ENCODE measurements at regions not wholly inside any gene's neighbourhood (a gene's known extent, or its start where the extent isn't known, plus 50 kb on each side); places are given as distances from the start of the nearest gene placed in this dataset.

DNA sequence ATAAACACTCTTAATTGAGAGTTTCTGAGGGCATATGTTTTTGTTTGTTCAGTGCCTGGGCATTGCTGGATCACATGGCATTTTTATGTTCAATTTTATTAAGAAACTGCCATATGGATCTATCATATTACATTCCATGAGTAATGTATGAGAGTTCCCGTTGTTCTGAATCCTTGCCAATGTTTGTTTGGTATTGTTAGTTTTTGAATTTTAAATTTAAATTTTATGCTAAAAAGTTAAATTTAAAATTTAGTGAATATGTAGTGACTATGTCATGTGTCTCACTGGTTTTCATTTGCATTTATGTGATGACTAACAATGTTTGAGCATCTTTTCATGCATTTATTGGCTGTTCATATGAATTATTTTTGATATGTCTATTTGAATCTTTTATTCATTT lies 54.8 kb upstream of the GEMIN8 start:
- H3K36me3 ChIP-seq (ENCODE audit: insufficient read depth, low read length) = no peaks in the 10 kb centered on the region
- H3K4me2 ChIP-seq (ENCODE audit: low read depth, low read length, poor library complexity, severe bottlenecking) = no peak overlapping the region
- no peak overlapping the region for H3K9ac ChIP-seq (ENCODE audit: low read depth, low read length, poor library complexity, severe bottlenecking)
- H3K27me3 ChIP-seq (ENCODE audit: insufficient read depth, low read length, poor library complexity, severe bottlenecking) = no peaks in the 10 kb centered on the region
- H3F3A ChIP-seq (ENCODE audit: low read depth) = no peaks in the 10 kb centered on the region
- H3K4me1 ChIP-seq (ENCODE audit: insufficient read depth, low read length, poor library complexity, severe bottlenecking) = no peaks in the 10 kb centered on the region
- TF ChIP-seq CTCF (conservative IDR thresholded peaks at IDR 0.05; ENCODE audit: low read length) (no peak), EZH2phosphoT487 (IDR thresholded peaks at IDR 0.05; ENCODE audit: borderline replicate concordance) (no peak)
- H3K9me2 ChIP-seq (replicated peaks; ENCODE audit: low read depth, low read length) = no peaks in the 10 kb centered on the region
- no peak overlapping the region for H2AFZ ChIP-seq (ENCODE audit: low read length)
- H3K4me3 ChIP-seq (ENCODE audit: low read length, poor library complexity, severe bottlenecking) = no peak overlapping the region
- no peaks in the 10 kb centered on the region for H3K9me3 ChIP-seq (ENCODE audit: insufficient read depth, low read depth, low read length)
- H3K79me2 ChIP-seq (ENCODE audit: insufficient read depth, low read length) = no peaks in the 10 kb centered on the region
- H4K20me1 ChIP-seq (ENCODE audit: insufficient read depth, low read length, poor library complexity, severe bottlenecking) = no peaks in the 10 kb centered on the region

DNA sequence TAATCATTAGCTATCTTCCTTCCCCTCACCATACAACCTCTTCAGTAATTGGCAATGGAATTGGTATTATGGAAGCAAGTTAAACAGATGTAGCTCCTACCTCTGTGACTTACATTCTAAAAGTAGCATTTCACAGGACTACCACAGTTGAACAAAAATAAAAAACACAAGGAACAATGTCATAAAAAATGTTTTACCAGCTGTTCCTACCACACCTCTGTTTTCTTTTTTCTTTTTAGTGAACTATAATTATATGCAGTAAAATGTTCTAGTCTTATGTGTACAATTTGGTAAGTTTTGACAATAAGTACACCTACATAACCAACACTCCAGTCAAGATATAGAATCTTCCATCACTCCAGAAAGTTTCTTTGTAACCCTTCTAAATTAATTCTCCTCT lies 54.1 kb upstream of the GEMIN8 start:
- no peaks in the 10 kb centered on the region for H3K36me3 ChIP-seq (ENCODE audit: insufficient read depth, low read length)
- H3K4me2 ChIP-seq (ENCODE audit: low read depth, low read length, poor library complexity, severe bottlenecking) = no peak overlapping the region
- H3F3A ChIP-seq (ENCODE audit: low read depth) = no peaks in the 10 kb centered on the region
- H3K4me3 ChIP-seq (ENCODE audit: low read length, poor library complexity, severe bottlenecking) = no peak overlapping the region
- H3K4me1 ChIP-seq (ENCODE audit: insufficient read depth, low read length, poor library complexity, severe bottlenecking) = no peaks in the 10 kb centered on the region
- TF ChIP-seq CTCF (conservative IDR thresholded peaks at IDR 0.05; ENCODE audit: low read length) (no peak), EZH2phosphoT487 (IDR thresholded peaks at IDR 0.05; ENCODE audit: borderline replicate concordance) (no peak)
- H4K20me1 ChIP-seq (ENCODE audit: insufficient read depth, low read length, poor library complexity, severe bottlenecking) = no peaks in the 10 kb centered on the region
- H3K79me2 ChIP-seq (ENCODE audit: insufficient read depth, low read length) = no peaks in the 10 kb centered on the region
- H3K9me3 ChIP-seq (ENCODE audit: insufficient read depth, low read depth, low read length) = no peaks in the 10 kb centered on the region
- H3K9me2 ChIP-seq (replicated peaks; ENCODE audit: low read depth, low read length) = no peaks in the 10 kb centered on the region
- H3K9ac ChIP-seq (ENCODE audit: low read depth, low read length, poor library complexity, severe bottlenecking) = no peak overlapping the region
- no peak overlapping the region for H2AFZ ChIP-seq (ENCODE audit: low read length)
- H3K27me3 ChIP-seq (ENCODE audit: insufficient read depth, low read length, poor library complexity, severe bottlenecking) = no peaks in the 10 kb centered on the region

DNA sequence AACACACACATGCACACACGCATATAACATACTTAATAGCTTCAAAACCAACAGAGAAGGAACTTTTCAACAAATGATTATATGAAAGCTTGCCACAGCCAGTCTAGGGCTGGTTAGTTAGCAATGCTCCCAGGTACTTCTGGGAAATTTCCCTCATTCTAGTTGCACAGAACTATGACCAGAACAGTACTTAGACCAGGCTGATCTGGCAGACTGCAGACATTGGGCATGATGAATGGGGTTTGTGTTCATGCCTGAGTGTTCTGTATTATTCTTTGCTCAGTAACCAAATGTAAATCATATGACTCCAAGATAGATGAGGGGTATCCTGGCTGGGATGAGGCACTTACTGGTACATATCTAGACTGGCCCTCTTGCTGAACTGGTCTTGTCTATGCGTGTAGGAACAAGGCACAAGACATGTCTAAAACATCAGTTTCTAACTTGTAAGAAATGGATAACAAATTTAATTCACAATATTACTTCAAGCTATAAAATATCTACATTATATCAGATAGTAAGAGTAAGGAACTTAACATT lies 50.3 kb upstream of the GEMIN8 start:
- no peak overlapping the region for H3K4me2 ChIP-seq (ENCODE audit: low read depth, low read length, poor library complexity, severe bottlenecking)
- no peaks in the 10 kb centered on the region for H3K9me3 ChIP-seq (ENCODE audit: insufficient read depth, low read depth, low read length)
- no peaks in the 10 kb centered on the region for H3K27me3 ChIP-seq (ENCODE audit: insufficient read depth, low read length, poor library complexity, severe bottlenecking)
- no peak for TF ChIP-seq CTCF (conservative IDR thresholded peaks at IDR 0.05; ENCODE audit: low read length)
- no peak for TF ChIP-seq EZH2phosphoT487 (IDR thresholded peaks at IDR 0.05; ENCODE audit: borderline replicate concordance)
- no peaks in the 10 kb centered on the region for H4K20me1 ChIP-seq (ENCODE audit: insufficient read depth, low read length, poor library complexity, severe bottlenecking)
- no peaks in the 10 kb centered on the region for H3K9me2 ChIP-seq (replicated peaks; ENCODE audit: low read depth, low read length)
- no peak overlapping the region for H3K4me3 ChIP-seq (ENCODE audit: low read length, poor library complexity, severe bottlenecking)
- H3K4me1 ChIP-seq (ENCODE audit: insufficient read depth, low read length, poor library complexity, severe bottlenecking) = no peaks in the 10 kb centered on the region
- H2AFZ ChIP-seq (ENCODE audit: low read length) = no peak overlapping the region
- no peaks in the 10 kb centered on the region for H3K79me2 ChIP-seq (ENCODE audit: insufficient read depth, low read length)
- H3F3A ChIP-seq (ENCODE audit: low read depth) = no peaks in the 10 kb centered on the region
- no peaks in the 10 kb centered on the region for H3K36me3 ChIP-seq (ENCODE audit: insufficient read depth, low read length)
- no peak overlapping the region for H3K9ac ChIP-seq (ENCODE audit: low read depth, low read length, poor library complexity, severe bottlenecking)

Data from Loucy (cell line).